ENCODE measurements at regions not wholly inside any gene's neighbourhood (a gene's known extent, or its start where the extent isn't known, plus 50 kb on each side); places are given as distances from the start of the nearest gene placed in this dataset.

- TF ChIP-seq CTCF (conservative IDR thresholded peaks at IDR 0.05 in 1 of 2, IDR thresholded peaks at IDR 0.05 in 1 of 2; ENCODE audit: extremely low read depth in 1 of 2, insufficient read depth in 1 of 2, low read depth in 1 of 2, low read length in 2 of 2) (no peak), EZH2 (IDR thresholded peaks at IDR 0.05; ENCODE audit: borderline replicate concordance, low read length) (no peak)
These were observed 102.0 kb upstream of the NREP start for GRCh38 chr5:111859031-111859430.
